ENCODE measurements at regions not wholly inside any gene's neighbourhood (a gene's known extent, or its start where the extent isn't known, plus 50 kb on each side); places are given as distances from the start of the nearest gene placed in this dataset.
"Not testable (repeated sequence)": the region's sequence is repeated elsewhere in the genome, so short reads cannot be mapped to it uniquely, and the experiment has no call there.

- DNase-seq (peak in 1 of 4 donors; percentile 51), ATAC-seq (no peak)
- intact Hi-C loops (cut with DNase I) = no loop called here
- no peak overlapping the region for H3K4me3 ChIP-seq
- H3K9me3 ChIP-seq = no peaks in the 10 kb centered on the region
- no peaks in the 10 kb centered on the region for H3K36me3 ChIP-seq
- H3K27ac ChIP-seq = no peak overlapping the region
- TF ChIP-seq, protein P1, sequence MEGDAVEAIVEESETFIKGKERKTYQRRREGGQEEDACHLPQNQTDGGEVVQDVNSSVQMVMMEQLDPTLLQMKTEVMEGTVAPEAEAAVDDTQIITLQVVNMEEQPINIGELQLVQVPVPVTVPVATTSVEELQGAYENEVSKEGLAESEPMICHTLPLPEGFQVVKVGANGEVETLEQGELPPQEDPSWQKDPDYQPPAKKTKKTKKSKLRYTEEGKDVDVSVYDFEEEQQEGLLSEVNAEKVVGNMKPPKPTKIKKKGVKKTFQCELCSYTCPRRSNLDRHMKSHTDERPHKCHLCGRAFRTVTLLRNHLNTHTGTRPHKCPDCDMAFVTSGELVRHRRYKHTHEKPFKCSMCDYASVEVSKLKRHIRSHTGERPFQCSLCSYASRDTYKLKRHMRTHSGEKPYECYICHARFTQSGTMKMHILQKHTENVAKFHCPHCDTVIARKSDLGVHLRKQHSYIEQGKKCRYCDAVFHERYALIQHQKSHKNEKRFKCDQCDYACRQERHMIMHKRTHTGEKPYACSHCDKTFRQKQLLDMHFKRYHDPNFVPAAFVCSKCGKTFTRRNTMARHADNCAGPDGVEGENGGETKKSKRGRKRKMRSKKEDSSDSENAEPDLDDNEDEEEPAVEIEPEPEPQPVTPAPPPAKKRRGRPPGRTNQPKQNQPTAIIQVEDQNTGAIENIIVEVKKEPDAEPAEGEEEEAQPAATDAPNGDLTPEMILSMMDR (IDR thresholded peaks at IDR 0.05) = no peak
- no peaks in the 10 kb centered on the region for H3K4me1 ChIP-seq
- H3K27me3 ChIP-seq = no peaks in the 10 kb centered on the region
Measured at GRCh38 chr22:23419931-23420330, 160.2 kb downstream of the IGLL1 start.

GRCh38 chr22:23419171-23419570 is 160.9 kb downstream of the IGLL1 start:
- Histone ChIP-seq H3K4me3 (no peak overlapping the region), H3K9me3 (no peaks in the 10 kb centered on the region), H3K27ac (no peak overlapping the region), H3K27me3 (no peaks in the 10 kb centered on the region), H3K36me3 (no peaks in the 10 kb centered on the region), H3K4me1 (no peaks in the 10 kb centered on the region)
- no peak for ATAC-seq
- TF ChIP-seq, protein P1 (IDR thresholded peaks at IDR 0.05) = no peak
- no peak for DNase-seq
- intact Hi-C loops (cut with DNase I) = no loop called here

- Histone ChIP-seq H3K27me3 (no peaks in the 10 kb centered on the region), H3K4me3 (no peak overlapping the region), H3K9me3 (no peaks in the 10 kb centered on the region), H3K4me1 (no peaks in the 10 kb centered on the region), H3K36me3 (no peaks in the 10 kb centered on the region), H3K27ac (no peak overlapping the region)
- intact Hi-C loops (cut with DNase I) = no loop called here
- DNase-seq (peak in 1 of 4 donors; percentile 38), ATAC-seq (no peak)
- TF ChIP-seq, protein P1 (IDR thresholded peaks at IDR 0.05) = no peak
Measured at GRCh38 chr22:23418159-23418788, 161.8 kb downstream of the IGLL1 start.

- intact Hi-C loops (cut with DNase I) = not testable (repeated sequence)
Measured at GRCh38 chr22:23417327-23417726, 162.8 kb downstream of the IGLL1 start.

GRCh38 chr22:23416169-23416690 is 163.9 kb downstream of the IGLL1 start:
- H3K4me1 ChIP-seq; H3K27me3 ChIP-seq; H3K9me3 ChIP-seq; intact Hi-C loops (cut with DNase I); H3K36me3 ChIP-seq; H3K4me3 ChIP-seq; H3K27ac ChIP-seq; DNase-seq; ATAC-seq: not testable (repeated sequence)

More at GRCh38 chr22:23417327-23417726, 162.8 kb downstream of the IGLL1 start:
- not testable (repeated sequence) for H3K27ac ChIP-seq, H3K27me3 ChIP-seq, H3K36me3 ChIP-seq, H3K4me3 ChIP-seq, H3K9me3 ChIP-seq, H3K4me1 ChIP-seq, ATAC-seq, DNase-seq

DNA sequence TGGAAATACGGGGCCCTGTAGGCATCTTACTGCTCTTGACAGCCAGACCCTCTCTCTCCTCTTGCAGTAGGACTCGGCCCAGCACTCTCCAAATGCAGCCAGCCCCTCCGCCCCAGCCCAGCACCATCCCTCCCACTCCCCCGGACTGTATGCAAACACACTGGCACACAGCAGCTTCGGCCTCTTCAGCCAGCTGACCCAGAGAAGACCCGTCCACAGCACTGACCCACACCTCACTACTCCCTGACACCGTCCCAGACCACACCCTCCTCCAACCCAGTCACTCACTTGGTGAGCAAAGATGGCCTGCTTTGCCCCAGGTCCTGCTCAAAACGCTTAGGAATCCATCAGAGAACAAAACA is 164.6 kb downstream of the IGLL1 start:
- ATAC-seq = no peak
- TF ChIP-seq, protein P1 (IDR thresholded peaks at IDR 0.05) = no peak
- H3K9me3 ChIP-seq = no peaks in the 10 kb centered on the region

More for the DNA sequence above, 164.6 kb downstream of the IGLL1 start:
- Histone ChIP-seq H3K27me3 (no peaks in the 10 kb centered on the region), H3K4me3 (no peak overlapping the region), H3K27ac (no peak overlapping the region), H3K4me1 (no peaks in the 10 kb centered on the region), H3K36me3 (no peaks in the 10 kb centered on the region)
- intact Hi-C loops (cut with DNase I) = no loop called here
- DNase-seq = peak in 1 of 4 donors; percentile 39
